Neutrophil (primary cell): ENCODE measurements at regions not wholly inside any gene's neighbourhood (a gene's known extent, or its start where the extent isn't known, plus 50 kb on each side); places are given as distances from the start of the nearest gene placed in this dataset.
"Not testable (repeated sequence)": the region's sequence is repeated elsewhere in the genome, so short reads cannot be mapped to it uniquely, and the experiment has no call there.

ENCODE experiments used
- H3K27ac ChIP-seq: fragments of 200-600 bp; sonication (generic); 2 replicates; pipeline ENCODE4 v1.5.1; 2016; ENCODE audit warnings: mild to moderate bottlenecking, moderate library complexity
- H3K27me3 ChIP-seq: fragments of 200-600 bp; sonication (generic); 2 replicates; pipeline ENCODE4 v1.6.0; 2016; ENCODE audit warnings: mild to moderate bottlenecking
- H3K36me3 ChIP-seq: fragments of 200-600 bp; sonication (generic); 2 replicates; pipeline ENCODE4 v1.5.1; 2017
- H3K4me1 ChIP-seq, 2 experiments: fragments of 200-600 bp in 1 of 2; sonication (generic) in 1 of 2; 1 replicate in 1 of 2; 2 replicates in 1 of 2; pipeline versions ENCODE4 v1.5.1 to v1.6.1; 2013 to 2016; ENCODE audit warnings: low read depth in 1 of 2, low read length in 1 of 2, mild to moderate bottlenecking in 1 of 2, moderate library complexity in 1 of 2; ENCODE audit not compliant: control insufficient read depth in 1 of 2, insufficient read depth in 1 of 2
- H3K4me3 ChIP-seq, 2 experiments: fragments of 200-600 bp in 1 of 2; sonication (generic) in 1 of 2; 1 replicate in 1 of 2; 2 replicates in 1 of 2; pipeline ENCODE4 v1.5.1; 2013 to 2016; ENCODE audit warnings: low read depth in 1 of 2, low read length in 1 of 2, mild to moderate bottlenecking in 1 of 2, moderate library complexity in 1 of 2
- H3K9me3 ChIP-seq: fragments of 200-600 bp; sonication (generic); 2 replicates; pipeline ENCODE4 v1.5.1; 2016
- TF ChIP-seq, protein P1 (sequence below): fragments of 200-600 bp; sonication (generic); IDR thresholded peaks from 2 replicates; pipeline ENCODE4 v1.5.1; 2016; ENCODE audit warnings: antibody characterized with exemption

DNA sequence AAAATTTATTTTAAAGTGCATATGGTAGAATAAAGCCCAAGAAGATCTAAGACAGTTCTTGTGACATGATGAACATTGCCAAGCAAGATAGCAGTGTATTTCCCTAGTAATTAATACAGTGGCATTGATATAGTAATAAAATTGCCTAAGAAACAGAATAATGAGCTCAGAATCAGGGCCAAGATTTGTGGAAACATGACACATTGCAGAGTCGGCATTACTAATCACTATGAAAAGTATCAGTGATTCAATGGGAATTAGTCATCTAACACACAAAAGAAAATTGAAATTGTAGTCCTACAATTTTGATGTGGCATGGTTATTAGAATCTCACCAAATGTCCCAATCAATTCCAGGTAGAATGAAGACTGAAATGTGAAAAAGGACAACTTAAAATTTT, 243.0 kb upstream of the CYRIA start:
- no peaks in the 10 kb centered on the region for H3K27me3 ChIP-seq
- no peak overlapping the region for H3K27ac ChIP-seq
- no peaks in the 10 kb centered on the region for H3K4me1 ChIP-seq
- H3K36me3 ChIP-seq, result no peaks in the 10 kb centered on the region
- no peaks in the 10 kb centered on the region for H3K9me3 ChIP-seq
- TF ChIP-seq, protein P1, sequence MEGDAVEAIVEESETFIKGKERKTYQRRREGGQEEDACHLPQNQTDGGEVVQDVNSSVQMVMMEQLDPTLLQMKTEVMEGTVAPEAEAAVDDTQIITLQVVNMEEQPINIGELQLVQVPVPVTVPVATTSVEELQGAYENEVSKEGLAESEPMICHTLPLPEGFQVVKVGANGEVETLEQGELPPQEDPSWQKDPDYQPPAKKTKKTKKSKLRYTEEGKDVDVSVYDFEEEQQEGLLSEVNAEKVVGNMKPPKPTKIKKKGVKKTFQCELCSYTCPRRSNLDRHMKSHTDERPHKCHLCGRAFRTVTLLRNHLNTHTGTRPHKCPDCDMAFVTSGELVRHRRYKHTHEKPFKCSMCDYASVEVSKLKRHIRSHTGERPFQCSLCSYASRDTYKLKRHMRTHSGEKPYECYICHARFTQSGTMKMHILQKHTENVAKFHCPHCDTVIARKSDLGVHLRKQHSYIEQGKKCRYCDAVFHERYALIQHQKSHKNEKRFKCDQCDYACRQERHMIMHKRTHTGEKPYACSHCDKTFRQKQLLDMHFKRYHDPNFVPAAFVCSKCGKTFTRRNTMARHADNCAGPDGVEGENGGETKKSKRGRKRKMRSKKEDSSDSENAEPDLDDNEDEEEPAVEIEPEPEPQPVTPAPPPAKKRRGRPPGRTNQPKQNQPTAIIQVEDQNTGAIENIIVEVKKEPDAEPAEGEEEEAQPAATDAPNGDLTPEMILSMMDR, result no peak
- H3K4me3 ChIP-seq, result no peak overlapping the region

DNA sequence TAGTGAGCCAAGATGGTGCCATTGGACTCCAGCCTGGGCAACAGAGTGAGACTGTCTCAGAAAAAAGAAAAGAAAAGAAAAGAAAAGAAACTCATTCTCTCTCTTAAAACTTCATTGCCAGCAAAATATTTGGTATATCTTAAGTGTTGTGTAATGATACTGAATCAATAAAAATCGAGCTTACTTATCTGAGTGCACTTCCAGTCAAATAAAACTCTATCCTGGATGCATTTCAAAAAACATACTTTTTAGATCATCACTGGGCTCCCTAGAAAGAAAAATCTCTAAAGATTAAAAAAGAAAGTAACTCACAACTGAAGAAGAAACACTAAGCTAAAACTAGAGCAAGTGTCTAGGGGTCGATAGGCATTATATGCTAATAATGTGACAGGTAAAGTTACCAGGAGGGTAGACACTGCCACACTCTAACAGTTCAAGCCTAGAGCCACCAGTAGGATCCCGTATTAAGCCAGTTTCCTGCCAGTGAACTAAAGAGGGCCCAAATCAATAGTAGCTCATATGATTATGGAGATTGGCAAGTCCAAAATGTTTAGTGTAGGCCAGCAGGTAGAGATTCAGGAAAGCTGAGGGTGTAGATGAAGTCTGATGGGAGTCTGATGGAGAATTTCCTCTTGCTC, 242.1 kb upstream of the CYRIA start:
- no peaks in the 10 kb centered on the region for H3K27me3 ChIP-seq
- no peaks in the 10 kb centered on the region for H3K9me3 ChIP-seq
- TF ChIP-seq, protein P1, result no peak
- no peak overlapping the region for H3K4me3 ChIP-seq
- H3K36me3 ChIP-seq, result no peaks in the 10 kb centered on the region
- H3K27ac ChIP-seq, result no peak overlapping the region
- H3K4me1 ChIP-seq, result no peaks in the 10 kb centered on the region

DNA sequence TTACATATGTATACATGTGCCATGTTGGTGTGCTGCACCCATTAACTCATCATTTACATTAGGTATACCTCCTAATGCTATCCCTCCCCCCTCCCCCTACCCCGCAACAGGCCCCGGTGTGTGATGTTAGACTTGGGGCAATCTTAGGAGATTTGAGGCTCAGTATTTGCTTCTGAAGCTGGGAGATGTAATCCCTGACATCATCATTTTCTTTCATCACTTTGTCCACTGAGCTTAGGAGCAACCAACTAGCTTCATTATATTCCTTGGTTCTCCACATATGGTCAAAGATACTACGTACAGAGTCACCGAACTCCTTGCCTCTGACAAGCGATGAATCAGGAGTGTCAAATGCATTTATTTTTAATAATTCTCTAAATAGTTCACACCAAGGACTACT, 239.7 kb upstream of the CYRIA start:
- H3K27ac ChIP-seq, H3K27me3 ChIP-seq, H3K36me3 ChIP-seq, H3K9me3 ChIP-seq, H3K4me1 ChIP-seq, H3K4me3 ChIP-seq: not testable (repeated sequence)

DNA sequence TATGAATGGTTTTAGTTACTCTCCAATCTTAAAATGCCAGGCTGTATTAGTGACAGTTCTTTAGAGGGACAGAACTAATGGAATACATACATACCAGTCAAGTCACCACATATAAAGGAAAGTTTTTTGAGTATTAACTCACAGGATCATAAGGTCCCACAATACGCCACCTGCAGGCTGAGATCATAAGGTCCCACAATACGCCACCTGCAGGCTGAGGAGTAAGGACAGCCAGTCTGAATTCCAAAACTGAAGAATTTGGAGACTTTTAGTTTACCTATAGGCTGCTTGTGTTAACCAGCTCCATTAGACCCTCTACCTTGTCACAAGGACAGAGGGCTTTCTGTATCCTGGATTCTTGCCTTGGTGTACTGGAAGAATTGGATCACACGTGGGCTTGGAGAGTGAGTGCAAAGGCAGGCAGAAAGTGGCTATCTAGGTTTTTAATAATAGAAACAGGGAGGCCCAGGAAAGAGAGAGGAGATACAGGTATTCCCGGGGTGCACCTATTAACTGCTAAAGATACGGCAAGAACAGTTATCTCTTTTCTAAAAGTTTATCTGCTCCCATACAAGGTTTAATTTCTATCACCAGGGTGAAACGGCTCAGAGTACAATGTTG, 234.9 kb upstream of the CYRIA start:
- Histone ChIP-seq H3K4me3 (no peak overlapping the region), H3K27me3 (no peaks in the 10 kb centered on the region), H3K27ac (no peak overlapping the region), H3K4me1 (no peaks in the 10 kb centered on the region), H3K36me3 (no peaks in the 10 kb centered on the region), H3K9me3 (no peaks in the 10 kb centered on the region)
- TF ChIP-seq, protein P1, result no peak

- TF ChIP-seq, protein P1, result no peak
- no peaks in the 10 kb centered on the region for H3K36me3 ChIP-seq
- no peaks in the 10 kb centered on the region for H3K4me1 ChIP-seq
- no peaks in the 10 kb centered on the region for H3K27me3 ChIP-seq
- H3K4me3 ChIP-seq, result no peak overlapping the region
- H3K27ac ChIP-seq, result no peak overlapping the region
- no peaks in the 10 kb centered on the region for H3K9me3 ChIP-seq
These were observed 234.3 kb upstream of the CYRIA start for GRCh38 chr2:16899958-16900357.

DNA sequence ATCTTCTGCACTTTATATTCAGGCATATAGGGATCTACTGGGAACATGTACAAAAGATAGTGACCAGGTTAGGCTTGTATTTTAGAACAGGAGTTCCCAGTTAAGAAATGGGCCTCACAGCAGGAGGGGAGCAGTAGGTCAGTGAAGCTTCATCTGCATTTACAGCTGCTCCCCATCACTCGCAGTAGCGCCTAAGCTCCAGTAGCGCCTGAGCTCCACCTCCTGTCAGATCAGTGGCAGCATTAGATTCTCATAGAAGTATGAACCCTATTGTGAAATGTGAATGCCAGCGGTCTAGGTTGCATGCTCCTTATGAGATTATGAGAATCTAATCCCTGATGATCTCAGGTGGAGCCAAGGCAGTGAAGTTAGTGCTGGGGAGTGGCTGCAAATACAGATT, 224.4 kb upstream of the CYRIA start:
- TF ChIP-seq, protein P1, result no peak
- no peaks in the 10 kb centered on the region for H3K4me1 ChIP-seq
- H3K9me3 ChIP-seq, result no peaks in the 10 kb centered on the region
- no peak overlapping the region for H3K4me3 ChIP-seq
- H3K27ac ChIP-seq, result no peak overlapping the region
- no peaks in the 10 kb centered on the region for H3K27me3 ChIP-seq
- no peaks in the 10 kb centered on the region for H3K36me3 ChIP-seq
